NCI-H2081 (cell line): ENCODE measurements at regions not wholly inside any gene's neighbourhood (a gene's known extent, or its start where the extent isn't known, plus 50 kb on each side); places are given as distances from the start of the nearest gene placed in this dataset.

Source experiments
- DNase-seq, 2 experiments: peaks; one replicate each; lab custom pipeline; 2025; lab: John Stamatoyannopoulos, UW

- DNase-seq: no peak
Observed at GRCh38 chr12:76219806-76220205, 128.4 kb downstream of the BBS10 start.

DNA sequence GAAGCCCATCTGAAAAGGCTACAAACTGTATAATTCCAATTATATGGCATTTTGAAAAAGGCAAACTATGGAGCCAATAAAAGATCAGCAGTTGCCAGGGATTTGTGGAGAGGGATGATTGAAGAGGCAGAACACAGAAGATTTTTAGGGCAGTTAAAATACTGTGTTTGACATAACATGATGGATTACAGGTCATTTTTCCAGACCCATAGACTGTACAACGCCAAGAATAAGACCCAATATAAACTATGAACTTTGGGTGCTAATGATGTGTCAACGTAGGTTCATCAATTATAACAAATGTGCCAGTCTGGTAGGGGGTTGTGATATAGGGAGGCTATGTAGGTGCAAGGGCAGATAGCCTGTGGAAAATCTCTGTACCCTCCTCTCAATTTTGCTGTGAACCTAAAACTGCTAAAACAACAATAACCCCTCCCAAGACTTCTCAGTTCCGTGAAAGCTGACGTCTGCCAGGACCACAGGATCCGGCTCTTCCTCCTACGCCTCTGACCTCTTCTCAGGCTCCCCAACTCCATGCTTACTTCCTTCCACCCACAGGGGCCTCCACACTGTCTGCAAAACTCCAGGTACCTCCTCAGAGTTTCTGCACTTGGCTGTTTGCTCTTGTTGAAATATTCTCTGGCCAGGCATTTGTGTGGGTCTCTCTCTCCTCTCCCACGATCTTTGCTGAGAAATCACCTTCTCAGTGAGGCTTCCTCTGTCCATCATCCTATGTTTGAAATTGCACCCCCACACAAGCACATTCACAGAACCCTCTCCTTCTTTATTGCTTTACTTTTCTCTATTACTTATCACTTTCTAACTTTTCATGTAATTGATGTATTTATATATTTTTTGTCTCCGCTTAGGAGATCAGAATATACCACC lies 131.4 kb downstream of the BBS10 start:
- DNase-seq: no peak

DNA sequence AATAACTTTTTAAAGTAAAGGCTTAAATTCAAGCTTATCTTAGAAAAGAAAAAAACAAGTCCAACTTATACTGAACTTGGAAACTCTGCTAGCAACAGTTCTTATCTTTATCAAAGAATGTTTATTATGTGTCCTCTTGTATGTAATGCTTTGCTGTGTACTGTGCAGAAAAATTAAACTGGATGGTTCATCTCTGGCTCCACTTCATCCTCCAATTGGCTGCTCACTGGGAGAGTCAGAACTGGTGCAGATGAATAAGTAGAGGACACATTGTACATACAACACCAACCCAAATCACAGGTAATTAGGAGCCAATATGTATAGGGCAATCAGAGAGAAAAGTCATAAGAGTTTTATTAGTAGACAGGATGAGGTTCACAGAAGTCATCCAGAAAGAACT lies 123.6 kb upstream of the NAP1L1 start:
- no peak for DNase-seq

- DNase-seq: no peak
Observed at GRCh38 chr12:76206677-76207072, 122.2 kb upstream of the NAP1L1 start.

GRCh38 chr12:76206039-76206676 lies 121.7 kb upstream of the NAP1L1 start:
- DNase-seq: no peak

- no peak for DNase-seq
Observed at GRCh38 chr12:76202621-76203020, 118.1 kb upstream of the NAP1L1 start.

- DNase-seq: no peak
Observed at GRCh38 chr12:76201758-76202157, 117.3 kb upstream of the NAP1L1 start.

DNA sequence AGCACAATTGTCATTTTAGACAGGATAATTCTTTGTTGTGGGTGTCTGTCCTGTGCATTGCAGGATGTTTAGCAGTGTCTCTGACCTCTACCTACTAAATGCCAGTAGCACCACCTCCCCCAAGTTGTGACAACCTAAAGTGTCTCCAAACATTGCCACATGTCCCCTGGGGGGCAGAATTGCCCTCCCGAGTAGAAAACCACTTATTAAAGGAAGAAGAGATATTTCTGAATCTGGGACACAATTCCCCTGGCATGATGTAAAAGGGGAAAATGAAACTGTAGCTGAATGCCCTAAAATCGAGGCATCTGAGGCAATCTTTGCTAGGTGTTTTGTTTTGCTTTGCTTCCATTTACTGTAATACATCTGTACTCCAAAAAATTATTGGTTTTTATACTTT lies 116.8 kb upstream of the NAP1L1 start:
- no peak for DNase-seq

DNA sequence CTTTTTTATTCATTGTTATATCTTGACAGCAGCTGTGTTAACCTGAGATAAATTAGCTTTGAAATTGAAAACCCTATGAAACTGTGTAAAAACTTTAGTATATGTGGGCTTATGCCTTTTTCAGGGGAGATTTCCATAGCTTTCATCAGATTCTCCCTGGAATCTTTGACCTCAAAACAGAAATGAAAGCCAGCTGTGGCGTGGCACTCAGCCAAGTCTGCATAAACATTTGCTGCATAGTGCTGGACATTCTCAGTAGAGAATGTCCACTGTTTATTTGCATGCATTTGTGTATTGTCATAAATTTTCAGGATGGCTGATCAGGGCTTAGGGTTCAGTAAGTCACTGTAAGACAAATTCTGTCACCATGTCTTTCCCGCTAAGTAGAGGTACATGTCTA lies 115.3 kb upstream of the NAP1L1 start:
- DNase-seq: no peak

- no peak for DNase-seq
Observed at GRCh38 chr12:76198839-76199238, 114.4 kb upstream of the NAP1L1 start.

GRCh38 chr12:76197283-76197682 lies 112.8 kb upstream of the NAP1L1 start:
- DNase-seq: no peak

DNA sequence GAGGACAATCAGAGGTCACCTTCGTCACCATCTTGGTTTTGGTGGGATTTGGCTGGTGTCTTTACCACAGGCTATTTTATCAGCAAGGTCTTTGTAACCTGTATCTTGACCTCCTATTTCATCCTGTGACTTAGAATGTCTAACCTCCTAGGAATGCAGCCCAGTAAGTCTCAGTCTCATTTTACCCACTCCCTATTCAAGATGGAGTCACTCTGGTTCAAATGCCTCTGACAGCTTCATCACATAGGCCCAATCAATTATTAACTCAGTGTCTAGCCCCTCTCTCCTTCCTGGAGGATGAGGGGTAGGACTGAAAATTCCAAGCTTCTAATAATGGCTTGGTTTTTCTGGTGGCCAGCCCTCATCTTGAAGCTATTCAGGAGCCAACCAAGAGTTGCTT lies 111.4 kb upstream of the NAP1L1 start:
- no peak for DNase-seq

GRCh38 chr12:76194724-76195123 lies 110.2 kb upstream of the NAP1L1 start:
- no peak for DNase-seq

- DNase-seq: no peak
Observed at GRCh38 chr12:76193961-76194360, 109.5 kb upstream of the NAP1L1 start.

DNA sequence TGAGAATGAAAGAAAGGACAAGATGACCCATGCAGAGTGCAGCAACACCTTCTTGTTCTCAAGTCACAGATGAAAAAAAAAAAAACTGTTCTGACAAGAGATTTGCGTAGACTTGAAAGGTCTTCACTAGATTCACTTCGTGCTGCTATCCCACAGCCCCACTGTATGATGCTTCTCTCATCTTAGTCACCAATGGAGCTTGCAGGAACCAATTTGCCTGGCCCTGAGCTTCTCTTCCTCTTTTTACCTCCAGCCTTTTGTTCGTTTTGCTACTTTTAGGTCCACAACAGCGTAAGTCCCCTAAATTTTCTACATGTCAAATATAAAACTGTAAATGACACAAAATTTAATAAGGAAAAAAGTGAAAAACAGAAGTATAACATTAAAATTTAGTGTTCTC lies 107.9 kb upstream of the NAP1L1 start:
- no peak for DNase-seq

- no peak for DNase-seq
Observed at GRCh38 chr12:76190299-76190698, 105.8 kb upstream of the NAP1L1 start.

DNA sequence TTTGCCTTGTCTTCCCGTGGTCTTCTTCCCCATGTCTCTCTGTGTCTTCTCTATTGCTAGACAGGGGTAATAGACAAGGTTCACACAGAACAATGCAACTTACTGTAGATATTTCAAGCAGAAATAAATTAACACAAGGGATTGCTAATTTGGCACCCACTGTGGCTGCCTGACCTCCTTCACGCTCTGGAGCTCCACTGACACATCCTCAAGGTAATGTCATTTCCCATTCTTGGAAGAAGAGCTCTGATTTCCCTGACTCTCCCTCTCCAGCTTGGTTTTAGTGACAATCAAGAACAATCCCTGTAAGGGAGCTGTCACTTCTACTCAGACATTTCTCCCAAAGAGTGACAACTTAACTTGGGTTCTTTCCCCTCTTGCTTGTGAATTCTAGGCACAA lies 105.4 kb upstream of the NAP1L1 start:
- no peak for DNase-seq

DNA sequence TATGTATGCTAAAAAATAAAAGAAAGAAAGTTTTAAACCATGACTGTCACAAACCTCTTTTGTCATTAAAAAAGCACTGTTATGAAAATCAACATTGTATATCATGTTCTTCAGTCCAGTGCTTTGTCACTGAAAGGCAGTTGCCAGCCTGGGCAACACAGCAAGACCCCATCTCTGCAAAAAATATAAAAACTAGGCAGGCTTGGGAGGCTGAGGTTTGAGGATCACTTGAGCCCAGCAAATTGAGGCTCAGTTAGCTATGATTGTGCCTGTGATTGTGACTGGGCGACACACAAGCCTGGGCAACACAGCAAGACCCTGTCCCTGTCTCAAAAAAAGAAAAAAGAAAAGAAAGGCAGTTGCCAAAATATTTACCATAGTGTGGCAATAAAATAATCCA lies 102.7 kb upstream of the NAP1L1 start:
- no peak for DNase-seq

GRCh38 chr12:76186131-76186906 lies 101.8 kb upstream of the NAP1L1 start:
- no peak for DNase-seq

GRCh38 chr12:76183459-76184186 lies 99.1 kb upstream of the NAP1L1 start:
- DNase-seq: no peak

- DNase-seq: no peak
Observed at GRCh38 chr12:76180401-76181277, 96.2 kb upstream of the NAP1L1 start.
